ENCODE measurements at regions not wholly inside any gene's neighbourhood (a gene's known extent, or its start where the extent isn't known, plus 50 kb on each side); places are given as distances from the start of the nearest gene placed in this dataset.
"Not testable (repeated sequence)": the region's sequence is repeated elsewhere in the genome, so short reads cannot be mapped to it uniquely, and the experiment has no call there.

DNA sequence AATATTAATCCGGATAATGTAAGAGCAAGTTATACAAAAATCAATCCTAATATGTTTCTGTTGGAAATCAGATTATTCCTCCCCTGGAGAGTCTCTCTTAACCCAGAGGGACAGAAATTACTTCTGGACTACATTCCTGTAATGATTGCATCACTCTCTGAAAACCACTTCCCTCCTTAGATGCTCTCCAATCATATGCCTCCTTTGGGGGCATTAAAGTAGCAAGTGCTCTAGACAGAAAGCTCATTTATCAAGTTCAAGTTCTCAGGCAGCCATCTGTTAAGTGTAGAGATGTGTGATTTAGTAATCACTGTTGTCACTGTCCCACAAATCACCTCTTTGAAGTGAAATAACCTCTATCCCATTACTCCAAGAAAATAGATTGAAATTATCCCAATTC, 247.1 kb downstream of the SLCO4C1 start:
- H3K27me3 Mint-ChIP-seq: no peaks in the 10 kb centered on the region
- H3K27ac Mint-ChIP-seq: no peak overlapping the region

DNA sequence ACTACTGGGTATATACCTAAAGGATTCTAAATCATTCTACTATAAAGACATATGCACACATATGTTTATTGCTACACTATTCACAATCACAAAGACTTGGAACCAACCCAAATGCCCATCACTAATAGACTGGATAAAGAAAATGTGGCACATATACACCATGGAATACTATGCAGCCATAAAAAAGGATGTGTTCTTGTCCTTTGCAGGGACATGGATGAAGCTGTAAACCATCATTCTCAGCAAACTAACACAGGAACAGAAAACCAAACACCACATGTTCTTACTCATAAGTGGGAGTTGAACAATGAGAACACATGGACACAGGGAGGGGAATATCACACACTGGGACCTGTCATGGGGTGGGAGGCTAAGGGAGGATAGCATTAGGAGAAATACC, 249.0 kb downstream of the SLCO4C1 start:
- not testable (repeated sequence) for H3K4me3 ChIP-seq (ENCODE audit: low read depth, low read length); H3K36me3 ChIP-seq (ENCODE audit: control insufficient read depth, insufficient read depth, low read length); H3K4me3 Mint-ChIP-seq; H3K27ac Mint-ChIP-seq; H3K27me3 ChIP-seq (ENCODE audit: control insufficient read depth, insufficient read depth, low read length); H3K27ac ChIP-seq (ENCODE audit: insufficient read depth, low read length, poor library complexity, severe bottlenecking); ATAC-seq (ENCODE audit: low read depth in 2 of 2); H3K4me1 ChIP-seq (ENCODE audit: control insufficient read depth, insufficient read depth, low read length, poor library complexity, severe bottlenecking); H3K27me3 Mint-ChIP-seq; DNase-seq; H3K4me1 Mint-ChIP-seq; H3K9me3 ChIP-seq (ENCODE audit: control insufficient read depth in 2 of 2, low read length in 2 of 2); H3K36me3 Mint-ChIP-seq
- peaks cover 0 to 10% (median 1%) of the 10 kb centered on the region in 7 donors for H3K9me3 Mint-ChIP-seq

More for the DNA sequence above, 247.1 kb downstream of the SLCO4C1 start:
- DNase-seq (no peak), ATAC-seq (ENCODE audit: low read depth in 2 of 2) (no peak)
- Mint-ChIP-seq H3K4me3 (no peak overlapping the region), H3K9me3 (peaks cover 0 to 10% (median 1%) of the 10 kb centered on the region in 7 donors), H3K36me3 (no peaks in the 10 kb centered on the region), H3K4me1 (no peaks in the 10 kb centered on the region)
- no peak overlapping the region for H3K27ac ChIP-seq (ENCODE audit: insufficient read depth, low read length, poor library complexity, severe bottlenecking)
- no peak overlapping the region for H3K4me3 ChIP-seq (ENCODE audit: low read depth, low read length)
- H3K36me3 ChIP-seq (ENCODE audit: control insufficient read depth, insufficient read depth, low read length): no peaks in the 10 kb centered on the region
- no peaks in the 10 kb centered on the region for H3K27me3 ChIP-seq (ENCODE audit: control insufficient read depth, insufficient read depth, low read length)
- H3K4me1 ChIP-seq (ENCODE audit: control insufficient read depth, insufficient read depth, low read length, poor library complexity, severe bottlenecking): no peaks in the 10 kb centered on the region
- H3K9me3 ChIP-seq (ENCODE audit: control insufficient read depth in 2 of 2, low read length in 2 of 2): no peaks in the 10 kb centered on the region

DNA sequence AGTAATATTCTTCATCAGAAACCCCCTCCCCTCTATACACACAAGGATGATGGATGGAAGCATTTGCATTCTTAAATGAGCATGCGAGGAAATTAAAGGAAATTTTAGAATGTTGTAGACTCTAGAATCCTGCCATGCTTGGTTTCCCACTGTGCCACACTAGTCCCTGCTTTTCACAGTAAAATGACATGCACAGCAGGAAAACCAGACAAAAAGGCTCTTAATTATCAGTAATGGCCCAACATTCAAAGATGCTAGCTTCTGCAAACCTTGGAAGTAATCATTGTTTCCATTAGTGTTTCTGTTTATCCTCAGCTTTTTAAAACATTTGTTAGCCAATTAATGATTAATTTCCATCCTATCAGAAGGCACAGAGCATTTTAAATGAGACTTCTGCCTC, 255.8 kb downstream of the SLCO4C1 start:
- H3K36me3 Mint-ChIP-seq: no peaks in the 10 kb centered on the region

DNA sequence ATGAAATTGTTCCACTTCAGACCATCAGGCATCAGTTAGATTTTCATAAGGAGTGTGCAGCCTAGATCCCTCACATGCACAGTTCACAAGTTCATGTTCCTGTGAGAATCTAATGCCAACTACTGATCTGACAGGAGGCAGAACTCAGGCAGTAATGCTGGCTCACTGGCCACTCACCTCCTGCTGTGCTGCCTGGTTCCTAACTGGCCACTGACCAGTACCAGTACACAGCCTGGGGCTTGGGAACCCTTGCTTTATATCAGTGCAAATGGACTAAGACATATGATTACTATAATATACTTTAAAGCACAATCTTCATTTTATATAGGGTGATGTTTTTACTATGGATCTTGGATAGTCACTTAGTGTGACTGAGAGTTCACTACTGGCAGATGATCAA, 259.2 kb downstream of the SLCO4C1 start:
- H3K27ac Mint-ChIP-seq: no peak overlapping the region
- Histone ChIP-seq H3K9me3 (ENCODE audit: control insufficient read depth in 2 of 2, low read length in 2 of 2) (no peaks in the 10 kb centered on the region), H3K4me3 (ENCODE audit: low read depth, low read length) (no peak overlapping the region), H3K4me1 (ENCODE audit: control insufficient read depth, insufficient read depth, low read length, poor library complexity, severe bottlenecking) (no peaks in the 10 kb centered on the region), H3K27ac (ENCODE audit: insufficient read depth, low read length, poor library complexity, severe bottlenecking) (no peak overlapping the region), H3K36me3 (ENCODE audit: control insufficient read depth, insufficient read depth, low read length) (no peaks in the 10 kb centered on the region), H3K27me3 (ENCODE audit: control insufficient read depth, insufficient read depth, low read length) (no peaks in the 10 kb centered on the region)
- DNase-seq (no peak), ATAC-seq (ENCODE audit: low read depth in 2 of 2) (no peak)
- no peak overlapping the region for H3K4me3 Mint-ChIP-seq
- H3K4me1 Mint-ChIP-seq: no peaks in the 10 kb centered on the region
- peaks cover 0 to 2% (median 0%) of the 10 kb centered on the region in 7 donors for H3K9me3 Mint-ChIP-seq
- H3K27me3 Mint-ChIP-seq: no peaks in the 10 kb centered on the region
- no peaks in the 10 kb centered on the region for H3K36me3 Mint-ChIP-seq

More for the DNA sequence above, 255.8 kb downstream of the SLCO4C1 start:
- no peak for DNase-seq
- H3K27me3 Mint-ChIP-seq: no peaks in the 10 kb centered on the region
- H3K27ac ChIP-seq (ENCODE audit: insufficient read depth, low read length, poor library complexity, severe bottlenecking): no peak overlapping the region
- no peaks in the 10 kb centered on the region for H3K4me1 ChIP-seq (ENCODE audit: control insufficient read depth, insufficient read depth, low read length, poor library complexity, severe bottlenecking)
- H3K4me1 Mint-ChIP-seq: no peaks in the 10 kb centered on the region
- H3K9me3 ChIP-seq (ENCODE audit: control insufficient read depth in 2 of 2, low read length in 2 of 2): no peaks in the 10 kb centered on the region
- H3K27me3 ChIP-seq (ENCODE audit: control insufficient read depth, insufficient read depth, low read length): no peaks in the 10 kb centered on the region
- H3K36me3 ChIP-seq (ENCODE audit: control insufficient read depth, insufficient read depth, low read length): no peaks in the 10 kb centered on the region
- peaks cover 0 to 3% (median 0%) of the 10 kb centered on the region in 7 donors for H3K9me3 Mint-ChIP-seq
- no peak overlapping the region for H3K4me3 ChIP-seq (ENCODE audit: low read depth, low read length)
- no peak overlapping the region for H3K27ac Mint-ChIP-seq
- no peak overlapping the region for H3K4me3 Mint-ChIP-seq
- no peak for ATAC-seq (ENCODE audit: low read depth in 2 of 2)

- no peak overlapping the region for H3K27ac ChIP-seq (ENCODE audit: insufficient read depth, low read length, poor library complexity, severe bottlenecking)
- no peak for DNase-seq
- no peaks in the 10 kb centered on the region for H3K36me3 Mint-ChIP-seq
Observed at GRCh38 chr5:102031711-102032110, 264.4 kb downstream of the SLCO4C1 start.

GRCh38 chr5:102018690-102019089, 277.4 kb downstream of the SLCO4C1 start:
- H3K36me3 ChIP-seq (ENCODE audit: control insufficient read depth, insufficient read depth, low read length): no peaks in the 10 kb centered on the region
- H3K4me1 Mint-ChIP-seq: no peaks in the 10 kb centered on the region
- no peak for DNase-seq
- H3K9me3 Mint-ChIP-seq: peaks cover 0 to 8% (median 1%) of the 10 kb centered on the region in 7 donors
- no peak overlapping the region for H3K27ac Mint-ChIP-seq
- H3K36me3 Mint-ChIP-seq: no peaks in the 10 kb centered on the region
- no peak for ATAC-seq (ENCODE audit: low read depth in 2 of 2)
- no peaks in the 10 kb centered on the region for H3K9me3 ChIP-seq (ENCODE audit: control insufficient read depth in 2 of 2, low read length in 2 of 2)
- H3K27me3 ChIP-seq (ENCODE audit: control insufficient read depth, insufficient read depth, low read length): no peaks in the 10 kb centered on the region
- no peak overlapping the region for H3K27ac ChIP-seq (ENCODE audit: insufficient read depth, low read length, poor library complexity, severe bottlenecking)
- no peaks in the 10 kb centered on the region for H3K27me3 Mint-ChIP-seq
- H3K4me1 ChIP-seq (ENCODE audit: control insufficient read depth, insufficient read depth, low read length, poor library complexity, severe bottlenecking): no peaks in the 10 kb centered on the region
- H3K4me3 Mint-ChIP-seq: no peak overlapping the region
- no peak overlapping the region for H3K4me3 ChIP-seq (ENCODE audit: low read depth, low read length)

More at GRCh38 chr5:102031711-102032110, 264.4 kb downstream of the SLCO4C1 start:
- H3K36me3 ChIP-seq (ENCODE audit: control insufficient read depth, insufficient read depth, low read length): no peaks in the 10 kb centered on the region
- no peak overlapping the region for H3K4me3 ChIP-seq (ENCODE audit: low read depth, low read length)
- no peaks in the 10 kb centered on the region for H3K9me3 ChIP-seq (ENCODE audit: control insufficient read depth in 2 of 2, low read length in 2 of 2)
- no peaks in the 10 kb centered on the region for H3K4me1 Mint-ChIP-seq
- H3K4me1 ChIP-seq (ENCODE audit: control insufficient read depth, insufficient read depth, low read length, poor library complexity, severe bottlenecking): no peaks in the 10 kb centered on the region
- no peak for ATAC-seq (ENCODE audit: low read depth in 2 of 2)
- H3K9me3 Mint-ChIP-seq: peaks cover 0 to 4% (median 0%) of the 10 kb centered on the region in 7 donors
- H3K27ac Mint-ChIP-seq: no peak overlapping the region
- no peak overlapping the region for H3K4me3 Mint-ChIP-seq
- no peaks in the 10 kb centered on the region for H3K27me3 Mint-ChIP-seq
- no peaks in the 10 kb centered on the region for H3K27me3 ChIP-seq (ENCODE audit: control insufficient read depth, insufficient read depth, low read length)

DNA sequence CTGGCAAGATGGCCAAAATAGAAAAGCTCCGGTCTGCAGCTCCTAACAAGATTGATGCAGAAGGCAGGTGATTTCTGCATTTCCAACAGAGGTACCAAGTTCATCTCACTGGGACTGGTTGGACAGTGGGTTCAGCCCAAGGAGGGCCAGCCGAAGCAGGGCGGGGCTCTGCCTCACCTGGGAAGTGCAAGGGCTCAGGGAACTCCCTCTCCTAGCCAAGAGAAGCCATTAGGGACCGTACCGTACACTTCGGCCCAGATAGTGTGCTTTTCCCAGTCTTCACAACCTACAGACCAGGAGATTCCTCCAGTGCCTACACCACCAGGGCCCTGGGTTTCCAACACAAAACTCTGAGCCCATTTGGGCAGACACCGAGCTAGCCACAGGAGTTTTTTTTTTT, 277.8 kb downstream of the SLCO4C1 start:
- H3K27me3 Mint-ChIP-seq: no peaks in the 10 kb centered on the region

GRCh38 chr5:102014371-102014770, 281.7 kb downstream of the SLCO4C1 start:
- no peaks in the 10 kb centered on the region for H3K27me3 Mint-ChIP-seq
- H3K27ac ChIP-seq (ENCODE audit: insufficient read depth, low read length, poor library complexity, severe bottlenecking): no peak overlapping the region
- H3K4me3 ChIP-seq (ENCODE audit: low read depth, low read length): no peak overlapping the region
- H3K27ac Mint-ChIP-seq: no peak overlapping the region
- H3K9me3 ChIP-seq (ENCODE audit: control insufficient read depth in 2 of 2, low read length in 2 of 2): no peaks in the 10 kb centered on the region
- DNase-seq (no peak), ATAC-seq (ENCODE audit: low read depth in 2 of 2) (no peak)
- no peaks in the 10 kb centered on the region for H3K36me3 Mint-ChIP-seq
- H3K4me3 Mint-ChIP-seq: no peak overlapping the region
- H3K4me1 Mint-ChIP-seq: no peaks in the 10 kb centered on the region
- peaks cover 0 to 1% (median 0%) of the 10 kb centered on the region in 7 donors for H3K9me3 Mint-ChIP-seq
- H3K4me1 ChIP-seq (ENCODE audit: control insufficient read depth, insufficient read depth, low read length, poor library complexity, severe bottlenecking): no peaks in the 10 kb centered on the region
- H3K27me3 ChIP-seq (ENCODE audit: control insufficient read depth, insufficient read depth, low read length): no peaks in the 10 kb centered on the region
- no peaks in the 10 kb centered on the region for H3K36me3 ChIP-seq (ENCODE audit: control insufficient read depth, insufficient read depth, low read length)

More for the DNA sequence above, 277.8 kb downstream of the SLCO4C1 start:
- no peaks in the 10 kb centered on the region for H3K36me3 ChIP-seq (ENCODE audit: control insufficient read depth, insufficient read depth, low read length)
- no peak overlapping the region for H3K27ac Mint-ChIP-seq
- H3K4me3 ChIP-seq (ENCODE audit: low read depth, low read length): no peak overlapping the region
- H3K4me3 Mint-ChIP-seq: no peak overlapping the region
- H3K4me1 Mint-ChIP-seq: no peaks in the 10 kb centered on the region
- ATAC-seq (ENCODE audit: low read depth in 2 of 2): no peak
- H3K27ac ChIP-seq (ENCODE audit: insufficient read depth, low read length, poor library complexity, severe bottlenecking): no peak overlapping the region
- H3K36me3 Mint-ChIP-seq: no peaks in the 10 kb centered on the region
- no peaks in the 10 kb centered on the region for H3K4me1 ChIP-seq (ENCODE audit: control insufficient read depth, insufficient read depth, low read length, poor library complexity, severe bottlenecking)
- no peaks in the 10 kb centered on the region for H3K9me3 ChIP-seq (ENCODE audit: control insufficient read depth in 2 of 2, low read length in 2 of 2)
- H3K27me3 ChIP-seq (ENCODE audit: control insufficient read depth, insufficient read depth, low read length): no peaks in the 10 kb centered on the region
- peaks cover 0 to 8% (median 1%) of the 10 kb centered on the region in 7 donors for H3K9me3 Mint-ChIP-seq
- DNase-seq: no peak
